ENCODE measurements at regions not wholly inside any gene's neighbourhood (a gene's known extent, or its start where the extent isn't known, plus 50 kb on each side); places are given as distances from the start of the nearest gene placed in this dataset.

DNA sequence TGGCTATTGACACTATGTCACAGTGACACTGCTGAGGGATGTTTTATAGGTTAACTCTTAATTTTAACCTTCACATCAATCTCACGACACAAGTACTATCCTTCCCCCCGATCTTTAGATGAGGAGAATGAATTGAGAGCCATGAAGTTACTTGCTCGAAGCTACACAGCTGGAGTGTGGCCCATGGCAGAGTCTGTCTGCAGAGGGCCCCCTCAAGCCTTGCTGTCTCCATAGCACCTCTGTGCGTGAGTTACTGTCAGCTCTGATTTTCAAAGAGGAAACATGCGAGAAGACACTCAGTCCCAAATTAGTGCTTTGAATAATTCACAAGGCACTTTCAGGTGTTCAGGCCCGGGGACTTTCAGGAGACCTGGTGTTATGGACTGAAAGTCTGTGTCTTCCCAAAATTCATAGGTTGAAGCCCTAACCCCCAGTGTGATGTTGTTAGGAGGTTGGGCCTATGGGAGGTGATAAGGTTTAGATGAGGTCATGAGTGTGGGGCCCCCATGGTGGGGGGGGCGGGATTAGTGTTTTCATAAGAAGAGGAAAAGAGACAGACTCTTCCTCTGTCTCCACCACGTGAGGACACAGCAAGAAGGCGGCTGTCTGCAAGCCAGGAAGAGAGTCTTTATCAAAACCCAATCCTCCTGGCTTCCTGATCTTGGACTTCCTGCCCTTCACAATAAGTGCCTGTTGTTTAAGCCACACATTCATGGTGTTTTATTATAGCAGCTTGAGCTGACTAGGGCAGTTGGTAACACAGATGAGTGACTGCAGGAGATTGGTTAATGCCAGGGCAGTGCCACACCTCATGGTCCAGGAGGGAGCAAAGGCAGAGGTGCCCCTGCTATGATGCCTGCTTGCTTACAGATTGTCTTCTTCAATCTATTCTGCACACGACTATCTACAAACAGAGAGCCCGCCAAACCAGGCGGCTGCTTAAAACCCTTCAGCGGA lies 281.8 kb downstream of the HAPSTR1 start:
- no peak for DNase-seq (ENCODE audit: low read depth in 2 of 2)

DNA sequence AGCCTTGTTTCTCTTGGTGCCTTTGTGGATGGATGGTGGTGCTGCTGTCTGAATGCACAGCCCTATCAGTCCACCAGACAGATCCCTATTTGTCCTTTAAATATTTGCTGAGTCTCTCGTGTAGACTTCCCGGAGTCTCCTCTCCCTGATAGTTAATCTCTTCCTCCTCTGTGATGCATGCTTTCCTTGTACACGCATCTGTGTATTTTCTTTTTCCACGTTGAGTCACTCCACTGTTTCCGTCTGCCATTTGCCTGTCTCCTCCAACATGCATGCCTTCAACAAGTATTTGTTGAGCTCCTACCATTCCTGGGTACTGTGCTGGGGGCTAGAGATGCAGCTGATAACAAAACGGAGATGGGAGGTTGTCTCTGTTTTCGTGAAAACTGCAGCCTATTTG lies 282.6 kb downstream of the HAPSTR1 start:
- no peak for DNase-seq (ENCODE audit: low read depth in 2 of 2)

DNA sequence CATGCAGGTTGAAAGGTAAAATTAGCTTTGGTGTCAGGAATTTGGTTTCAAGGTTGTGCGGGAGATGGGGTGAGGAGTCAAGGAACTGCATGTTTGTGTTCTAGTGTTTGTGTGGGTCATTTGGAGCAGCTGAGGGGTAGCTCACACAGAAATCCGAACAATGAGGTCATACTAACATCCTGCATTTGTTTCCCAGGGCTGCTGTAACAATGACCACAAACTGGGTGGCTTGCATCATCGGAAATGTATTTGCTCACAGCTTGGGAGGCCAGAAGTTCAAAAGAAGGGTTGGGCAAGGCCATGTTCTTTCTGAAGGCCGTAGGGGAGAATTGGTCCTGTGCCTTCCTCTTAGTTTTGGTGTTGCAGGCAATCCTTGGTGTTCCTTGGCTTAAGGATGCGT lies 287.4 kb downstream of the HAPSTR1 start:
- no peak for DNase-seq (ENCODE audit: low read depth in 2 of 2)

DNA sequence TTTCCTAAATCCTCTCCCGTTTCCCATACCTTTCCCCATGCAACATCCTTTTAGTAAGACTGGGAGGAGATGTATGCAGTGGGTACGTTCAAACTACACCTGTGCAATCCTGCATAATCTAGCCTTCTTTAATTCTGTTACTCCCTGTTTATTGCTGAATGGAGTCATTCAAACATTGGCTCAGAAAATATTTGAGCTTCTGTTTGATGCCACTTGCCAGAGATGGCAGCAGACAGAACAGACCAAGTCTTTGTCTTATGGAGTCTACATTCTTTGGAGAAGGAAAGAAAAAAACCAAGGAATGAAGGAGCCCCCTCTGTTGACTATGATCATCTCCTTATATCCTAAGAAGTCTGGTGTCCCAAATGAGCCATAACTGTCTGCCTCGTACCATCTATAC lies 288.8 kb downstream of the HAPSTR1 start:
- DNase-seq (ENCODE audit: low read depth in 2 of 2): no peak

DNA sequence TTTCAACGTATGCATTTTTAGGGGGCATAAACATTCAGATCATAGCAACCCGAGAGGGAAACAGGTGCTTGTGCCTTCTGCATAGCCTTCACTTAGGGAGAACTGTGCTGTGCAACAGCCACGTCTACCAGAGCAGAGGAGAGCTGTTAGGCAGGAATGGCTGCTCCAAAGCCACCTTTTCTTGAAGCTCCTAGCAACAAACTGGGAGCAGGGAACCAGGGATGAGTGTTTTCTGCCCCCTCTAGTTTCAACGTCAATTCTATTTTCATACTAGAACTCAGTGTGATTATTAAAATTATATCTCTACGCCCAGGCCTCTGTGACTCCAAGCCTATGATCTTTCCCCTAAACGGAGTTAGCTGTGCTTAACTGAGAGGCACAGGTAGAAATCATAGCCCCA lies 290.0 kb downstream of the HAPSTR1 start:
- DNase-seq (ENCODE audit: low read depth in 2 of 2): no peak

DNA sequence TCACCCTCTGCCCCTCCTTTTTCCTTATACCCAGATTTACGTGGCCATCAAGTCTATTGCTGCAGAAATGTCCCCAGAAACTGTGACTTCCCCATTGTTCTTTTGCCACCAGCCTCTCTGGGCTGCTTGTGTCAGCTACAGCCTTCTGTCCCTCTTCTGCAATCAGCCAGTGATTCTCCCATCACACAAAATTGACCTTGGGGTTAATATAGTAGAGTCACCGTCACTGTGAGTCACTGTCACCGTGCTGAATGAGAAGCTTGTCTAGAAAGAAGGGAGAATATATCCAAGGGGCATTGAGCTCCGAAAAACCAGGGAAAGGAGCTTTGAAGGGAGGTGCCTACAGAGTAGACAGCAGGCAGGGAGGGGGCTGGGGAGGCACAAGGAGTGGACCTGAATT lies 290.5 kb downstream of the HAPSTR1 start:
- no peak for DNase-seq (ENCODE audit: low read depth in 2 of 2)

DNA sequence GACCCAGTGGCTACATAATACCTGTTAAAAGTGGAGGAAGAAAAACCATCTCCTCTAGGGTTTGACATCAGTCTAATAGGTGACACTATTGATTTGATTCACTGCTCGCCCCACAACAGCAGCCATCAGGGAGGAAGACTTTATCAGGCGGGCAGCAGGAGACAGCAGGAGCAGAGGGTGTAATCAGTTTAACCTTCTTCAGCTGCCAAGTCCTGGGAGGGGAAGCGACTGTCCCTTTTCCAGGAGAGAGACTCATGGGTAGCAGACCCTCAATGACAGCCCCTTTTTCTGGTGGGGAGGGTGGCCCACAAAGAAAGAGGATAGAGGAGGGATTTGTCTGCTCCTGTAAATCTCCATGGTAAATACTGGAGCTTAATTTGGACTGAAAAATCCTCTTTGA lies 291.8 kb downstream of the HAPSTR1 start:
- DNase-seq (ENCODE audit: low read depth in 2 of 2): no peak

DNA sequence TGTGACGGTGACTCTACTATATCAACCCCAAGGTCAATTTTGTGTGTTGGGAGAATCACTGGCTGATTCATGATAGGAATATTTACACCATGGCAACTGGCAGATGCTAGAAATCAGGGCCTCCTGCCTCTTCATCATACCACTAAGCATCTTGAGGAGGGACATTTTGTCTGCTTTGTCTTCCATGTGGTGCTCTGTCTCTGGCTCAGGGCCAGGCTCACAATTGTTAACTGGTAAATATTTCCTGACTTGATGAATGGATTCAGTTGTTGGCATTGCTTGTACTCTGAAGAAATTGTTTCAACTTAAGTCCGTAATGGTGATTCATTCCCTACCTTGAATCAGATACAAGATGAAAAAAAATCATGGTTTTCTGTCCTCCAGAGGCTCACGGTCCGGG lies 292.7 kb downstream of the HAPSTR1 start:
- no peak for DNase-seq (ENCODE audit: low read depth in 2 of 2)

DNA sequence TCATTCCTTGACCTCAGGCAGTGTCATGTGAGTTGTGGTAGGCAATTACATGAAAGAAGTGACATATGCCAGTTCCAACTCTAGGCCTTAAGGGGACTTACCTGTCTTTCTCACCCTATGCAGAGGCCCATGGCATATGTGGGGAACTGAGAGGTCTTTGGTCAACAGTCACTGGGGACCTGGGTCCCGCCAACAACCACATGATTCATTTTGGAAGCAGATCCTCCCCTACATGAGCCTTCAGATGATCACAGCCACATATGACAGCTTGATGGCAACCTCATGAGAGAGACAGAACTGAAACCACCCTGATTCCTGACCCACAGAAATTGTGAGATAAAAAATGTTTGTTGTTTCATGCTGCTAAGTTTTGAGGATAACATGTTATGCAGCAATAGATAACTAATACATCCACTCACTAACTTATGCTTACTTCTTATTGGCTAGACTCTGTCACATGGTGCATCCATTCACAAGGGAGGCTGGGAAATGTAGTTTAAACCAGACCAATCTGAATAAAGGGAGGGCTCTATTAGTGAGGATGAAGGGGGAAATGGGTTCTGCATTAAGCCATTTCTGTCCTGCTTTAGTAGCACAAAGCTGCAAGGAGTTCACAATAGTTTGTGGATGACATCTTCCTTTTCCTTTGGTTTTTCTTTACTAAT lies 298.2 kb downstream of the HAPSTR1 start:
- DNase-seq (ENCODE audit: low read depth in 2 of 2): no peak

DNA sequence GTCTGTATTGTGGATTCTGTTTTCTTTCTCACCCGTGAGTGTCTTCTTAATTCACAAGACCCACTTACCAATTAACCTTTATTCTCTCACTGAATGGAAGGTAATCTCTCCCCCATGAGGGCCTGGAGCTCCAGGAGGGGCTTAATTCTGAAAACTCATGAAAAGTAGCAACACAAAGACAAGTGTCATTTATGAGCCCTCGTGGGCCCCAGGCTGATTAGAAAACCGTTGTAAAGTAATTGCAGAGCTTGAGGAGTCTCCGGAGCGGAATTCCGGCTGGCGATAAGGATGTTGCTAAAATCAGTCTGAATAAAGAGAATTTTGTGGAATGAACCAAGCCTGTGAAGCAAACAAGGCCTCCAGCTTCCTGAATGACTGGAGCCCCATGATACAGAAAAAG lies 301.5 kb downstream of the HAPSTR1 start:
- no peak for DNase-seq (ENCODE audit: low read depth in 2 of 2)

DNA sequence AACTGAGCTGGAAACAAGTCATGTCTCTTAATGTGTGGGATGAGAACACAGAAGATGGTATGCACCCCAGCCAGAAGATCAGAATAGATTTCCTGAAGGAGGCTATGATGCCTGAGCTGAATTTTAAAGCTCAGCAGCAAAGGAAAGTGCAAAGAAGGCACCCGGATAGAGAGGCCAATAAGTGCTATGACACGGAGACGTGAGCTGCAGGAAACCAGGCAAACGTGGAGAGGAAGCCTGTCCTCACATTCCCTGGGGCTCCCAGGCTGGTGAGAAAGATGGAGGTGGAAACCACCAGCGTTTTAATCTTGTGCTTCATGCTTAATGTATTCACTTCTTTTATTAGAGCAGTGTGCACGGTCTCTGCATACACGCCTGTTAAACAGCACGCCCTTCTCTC lies 302.1 kb downstream of the HAPSTR1 start:
- no peak for DNase-seq (ENCODE audit: low read depth in 2 of 2)

DNA sequence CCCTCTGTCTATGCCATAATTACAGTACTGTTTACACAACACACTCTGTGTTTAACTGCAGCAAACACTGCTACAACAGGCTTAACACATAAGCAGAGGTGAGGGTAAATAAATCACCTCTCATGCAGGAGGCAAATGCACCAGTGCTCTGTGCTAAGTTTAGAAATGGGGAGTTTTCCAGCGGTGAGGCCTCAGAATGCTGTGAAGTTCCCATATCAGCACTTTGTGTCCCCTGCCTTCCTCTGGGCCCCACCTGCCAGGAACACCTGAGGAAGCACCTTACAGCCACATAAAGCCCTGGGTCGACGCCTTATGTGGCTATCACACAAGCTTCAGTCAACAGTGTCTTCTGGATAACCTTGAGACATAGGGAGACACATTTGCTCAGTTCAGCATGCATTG lies 304.5 kb downstream of the HAPSTR1 start:
- DNase-seq (ENCODE audit: low read depth in 2 of 2): no peak

DNA sequence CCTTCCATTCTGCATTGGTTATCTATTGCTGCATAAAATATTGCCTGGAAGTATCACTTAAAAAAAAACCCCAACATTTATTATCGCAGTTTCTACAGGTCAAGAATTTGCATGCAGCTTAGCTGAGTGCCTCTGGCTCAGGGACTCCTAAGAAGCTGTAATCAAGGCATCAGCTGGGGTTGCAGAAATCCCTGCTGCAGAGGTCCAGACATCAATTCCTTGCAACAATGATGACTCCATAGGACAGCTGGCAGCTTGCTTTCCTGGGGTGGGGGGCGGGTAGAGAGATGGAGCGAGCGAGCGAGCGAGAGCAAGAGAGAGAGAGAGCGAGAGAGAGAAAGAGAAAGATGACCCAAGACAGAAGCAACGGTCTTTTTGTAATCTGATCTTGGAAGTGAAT lies 308.1 kb downstream of the HAPSTR1 start:
- DNase-seq (ENCODE audit: low read depth in 2 of 2): no peak

DNA sequence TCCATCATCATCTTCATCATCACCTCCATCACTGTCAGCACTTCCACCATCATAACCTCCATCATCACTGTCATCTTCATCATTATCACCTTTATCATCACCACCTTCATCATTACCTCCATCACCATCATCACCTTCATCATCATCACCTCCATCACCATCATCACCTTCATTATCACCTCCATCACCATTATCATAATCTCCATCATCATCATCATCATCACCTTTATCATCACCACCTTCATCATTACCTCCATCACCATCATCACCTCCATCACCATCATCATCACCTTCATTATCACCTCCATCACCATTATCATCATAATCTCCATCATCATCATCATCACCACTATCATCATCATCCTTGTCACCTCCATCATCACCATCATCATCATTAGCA lies 309.7 kb downstream of the HAPSTR1 start:
- no peak for DNase-seq (ENCODE audit: low read depth in 2 of 2)

DNA sequence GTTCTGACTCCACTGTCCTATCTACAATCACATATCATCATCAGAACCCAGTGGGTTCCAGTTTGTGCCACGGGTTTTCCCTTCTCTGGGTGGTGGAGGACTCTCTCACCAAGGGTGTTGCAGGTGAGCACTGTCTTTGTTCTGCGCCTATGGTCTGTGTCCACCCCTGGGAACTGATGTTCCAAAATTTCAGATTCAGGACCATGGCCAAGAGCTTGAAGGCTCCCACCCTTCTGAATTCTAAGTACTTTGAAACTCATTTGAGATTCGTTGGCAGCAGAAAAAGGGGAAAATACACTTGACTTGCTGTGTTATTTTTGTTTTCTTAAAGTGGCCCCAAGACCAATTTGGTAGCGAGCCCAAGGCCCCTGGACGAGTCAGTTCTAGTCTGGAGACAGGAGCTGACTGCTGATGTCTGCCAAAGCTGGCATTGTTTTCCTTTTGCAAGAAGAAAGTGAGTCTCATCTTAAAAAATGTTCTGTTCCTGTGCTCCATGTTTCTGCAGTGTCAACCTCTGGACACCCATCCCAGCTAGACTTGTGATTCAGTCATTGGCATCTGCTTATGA lies 310.9 kb downstream of the HAPSTR1 start:
- DNase-seq (ENCODE audit: low read depth in 2 of 2): no peak

DNA sequence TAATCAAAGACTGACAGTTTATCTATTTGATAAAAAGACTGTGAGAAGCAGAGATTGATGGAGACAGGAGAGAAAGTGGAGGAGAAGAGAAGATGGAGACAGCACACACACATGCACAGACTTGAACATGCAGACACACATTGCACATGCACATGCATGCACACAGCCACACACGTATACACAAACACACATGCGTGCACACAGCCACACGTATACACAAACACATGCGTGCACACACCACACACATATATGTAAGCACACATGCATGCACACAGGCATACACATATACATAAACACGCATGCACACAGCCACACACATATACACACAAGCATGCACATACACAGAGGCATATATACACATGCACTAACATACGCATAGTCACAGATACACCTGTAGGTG lies 313.4 kb downstream of the HAPSTR1 start:
- DNase-seq (ENCODE audit: low read depth in 2 of 2): no peak

DNA sequence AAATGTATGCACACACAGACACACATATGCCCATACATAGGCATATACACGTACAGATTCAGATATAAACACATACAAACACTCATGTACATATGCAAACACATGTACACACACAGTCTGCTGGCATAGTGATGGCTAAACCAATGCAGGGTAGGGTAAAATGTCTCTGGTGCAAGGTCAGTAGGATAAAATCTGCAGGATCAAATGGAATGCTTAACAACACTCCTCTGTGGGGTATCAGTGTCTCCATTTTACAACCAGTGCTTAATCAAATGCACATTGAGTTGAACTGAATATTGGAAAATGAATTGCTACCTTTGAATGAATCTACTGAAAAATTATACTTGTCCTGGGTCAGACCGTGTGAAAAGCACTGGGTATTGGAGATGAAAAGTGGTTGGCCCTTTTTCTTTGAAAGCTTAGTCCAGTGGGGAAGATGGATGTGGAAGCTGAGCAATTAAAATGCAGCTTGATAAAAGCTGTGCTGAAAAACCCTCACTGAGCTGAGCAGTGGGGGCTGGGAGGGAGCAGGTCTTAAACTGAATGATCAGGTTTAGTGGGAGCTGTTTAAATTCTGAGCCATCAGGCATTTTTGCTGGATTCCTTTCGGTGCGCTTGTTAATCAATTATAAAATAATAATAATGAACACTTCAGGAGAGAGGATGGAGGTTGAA lies 314.7 kb downstream of the HAPSTR1 start:
- DNase-seq (ENCODE audit: low read depth in 2 of 2): no peak

DNA sequence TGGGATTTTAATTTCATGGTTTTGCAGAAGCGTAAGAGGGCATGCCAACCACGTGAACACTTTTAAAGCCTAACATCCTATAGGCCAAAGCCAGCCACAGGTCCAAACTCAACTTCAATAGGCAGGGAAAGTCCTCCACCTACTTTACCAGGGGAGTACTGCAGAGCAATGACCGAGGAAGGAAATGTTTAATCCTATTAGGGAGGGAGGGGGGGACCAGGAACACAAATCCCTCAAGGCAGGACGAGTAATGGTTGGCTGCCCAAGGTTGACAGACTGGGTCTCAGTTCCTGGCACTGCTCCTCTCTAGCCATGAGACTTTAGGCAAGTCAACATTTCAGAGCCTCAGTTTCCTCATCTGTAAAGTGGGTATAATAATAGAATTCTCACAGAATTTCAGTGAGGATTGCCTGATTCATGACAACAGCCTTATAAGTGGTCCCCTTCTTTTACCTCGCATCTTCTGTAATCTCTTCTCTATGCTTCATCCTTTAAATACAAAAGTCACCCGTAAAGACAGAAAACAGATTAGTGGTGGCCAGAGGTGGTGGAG lies 315.8 kb downstream of the HAPSTR1 start:
- no peak for DNase-seq (ENCODE audit: low read depth in 2 of 2)

DNA sequence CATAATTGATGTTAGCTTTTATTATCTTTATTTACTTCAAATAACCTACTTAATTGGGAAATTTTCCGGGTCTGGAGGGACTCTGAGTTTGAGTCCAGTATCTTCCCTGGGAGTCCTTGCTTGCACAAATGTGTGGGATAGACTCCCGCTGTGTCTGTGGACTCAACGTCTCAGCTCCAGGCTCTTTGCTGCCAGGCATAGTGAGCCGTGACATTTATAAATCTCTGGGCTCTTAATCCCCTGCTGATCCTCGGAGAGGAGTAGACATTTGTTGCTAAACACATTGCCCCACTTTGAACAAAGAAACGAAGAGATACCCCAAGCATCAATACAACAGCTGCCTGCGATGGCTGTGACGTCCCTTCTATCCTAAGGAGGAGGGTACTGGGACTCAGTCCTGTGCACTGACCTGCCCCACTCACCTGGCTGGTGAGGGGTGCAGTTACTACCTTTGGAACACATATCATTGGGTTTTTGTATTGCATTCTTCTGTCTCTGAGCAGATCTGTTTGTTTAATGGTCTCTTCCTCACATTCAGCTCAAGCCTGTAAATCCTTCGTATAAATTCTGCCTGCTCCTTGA lies 316.9 kb downstream of the HAPSTR1 start:
- no peak for DNase-seq (ENCODE audit: low read depth in 2 of 2)

DNA sequence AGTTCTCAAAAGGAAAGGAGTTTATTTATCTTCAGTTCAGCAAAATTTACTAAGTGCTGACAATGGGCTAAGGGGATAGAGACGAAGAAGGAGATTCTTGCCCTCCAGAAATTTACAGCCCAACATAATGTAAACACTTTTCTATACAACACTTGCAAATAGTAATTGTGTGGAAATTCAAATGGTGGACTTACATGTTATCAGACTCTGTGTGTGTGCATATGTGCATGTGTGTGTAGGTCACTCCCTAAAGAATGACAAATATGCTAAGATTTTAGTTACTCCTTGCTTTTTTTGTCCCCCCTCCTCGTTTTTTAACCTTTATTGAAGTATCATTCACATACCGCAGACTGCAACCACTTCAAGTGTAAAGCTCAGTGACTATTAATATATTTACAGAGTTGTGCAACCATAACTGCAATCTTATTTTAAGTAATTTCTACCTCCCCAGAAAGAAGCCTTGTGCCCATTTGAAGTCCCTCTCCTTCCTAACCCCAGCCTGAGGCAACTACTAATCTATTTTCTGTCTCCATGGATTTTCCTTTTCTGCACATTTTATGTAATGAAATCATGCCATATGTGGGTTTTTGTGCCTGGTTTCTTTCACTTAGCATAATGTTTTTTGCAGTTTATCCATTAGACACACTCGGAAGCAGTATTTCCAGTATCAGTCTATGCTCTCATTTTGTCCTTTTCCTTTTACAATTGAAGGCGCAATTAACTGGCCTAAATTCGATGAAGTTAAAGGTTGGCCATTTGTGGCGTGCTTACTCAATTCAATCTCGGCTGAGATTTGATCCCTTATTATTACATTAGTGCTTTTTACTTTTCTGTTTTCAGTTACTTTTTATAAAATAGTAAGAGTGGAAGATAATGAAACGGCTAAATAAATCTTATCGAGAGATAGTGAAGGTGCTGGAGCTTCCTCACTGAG lies 318.4 kb downstream of the HAPSTR1 start:
- DNase-seq (ENCODE audit: low read depth in 2 of 2): no peak

DNA sequence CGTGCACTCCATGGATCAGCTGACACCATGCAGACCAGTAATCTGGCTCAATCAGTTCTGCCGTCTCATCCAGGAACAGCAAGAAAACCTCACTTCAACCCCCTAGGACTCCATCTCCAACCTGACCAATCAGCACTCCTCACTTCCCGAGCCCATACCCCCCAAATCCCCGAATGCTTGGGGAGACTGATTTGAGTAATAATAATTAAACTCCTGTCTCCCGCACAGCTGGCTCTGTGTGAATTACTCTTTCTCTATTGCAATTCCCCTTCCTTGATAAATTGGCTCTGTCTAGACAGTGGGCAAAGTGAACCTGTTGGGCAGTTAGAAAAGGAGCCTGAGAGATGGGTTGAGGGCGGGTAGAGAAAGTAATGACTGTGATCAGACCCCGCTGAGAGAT lies 320.0 kb downstream of the HAPSTR1 start:
- DNase-seq (ENCODE audit: low read depth in 2 of 2): no peak

All from stimulated activated CD4-positive, alpha-beta T cell treated with anti-CD3 and anti-CD28 coated beads, Interleukin-15, amount 100 ng/mL, for 48 hours (primary cell).